Gastroesophageal sphincter (tissue), 3 donors: ENCODE measurements at regions not wholly inside any gene's neighbourhood (a gene's known extent, or its start where the extent isn't known, plus 50 kb on each side); places are given as distances from the start of the nearest gene placed in this dataset.

ENCODE experiments used
- CTCF ChIP-seq, 4 experiments: fragments of 200-600 bp in 2 of 4; fragments of 450-650 bp in 2 of 4; sonication (generic) in 1 of 4; IDR thresholded peaks; one replicate each; pipeline ENCODE4 v1.5.1; 2017 to 2019; ENCODE audit warnings: antibody characterized with exemption in 4 of 4, mild to moderate bottlenecking in 2 of 4, moderate library complexity in 2 of 4
- POLR2AphosphoS5 ChIP-seq: sonication (generic); formaldehyde crosslinking; IDR thresholded peaks from one replicate; pipeline ENCODE4 v1.6.1; 2017; ENCODE audit warnings: antibody characterized with exemption

- TF ChIP-seq POLR2AphosphoS5 (no peak), CTCF (IDR thresholded peaks at IDR 0.05) (no peak)
Observed at GRCh38 chr2:8024506-8024905, 657.4 kb upstream of the ID2 start.
